Activated T-helper 1 cell treated with anti-CD3 and anti-CD28 coated beads, Interleukin-2, amount 50 U/mL, for 16 hours (primary cell): ENCODE measurements at regions not wholly inside any gene's neighbourhood (a gene's known extent, or its start where the extent isn't known, plus 50 kb on each side); places are given as distances from the start of the nearest gene placed in this dataset.
A peak's percentile ranks its signal among the peaks of the same experiment; 100 is the strongest.

ENCODE experiments used
- DNase-seq, 2 donors: peaks; one replicate each; pipeline ENCODE4 v3.0.0-alpha.2; 2020; ENCODE audit warnings: low read depth in 1 of 2, low spot score in 1 of 2

GRCh38 chr12:126726481-126727217 is 1540.3 kb upstream of the TMEM132C start:
- DNase-seq = no peak

- DNase-seq = no peak
Measured at GRCh38 chr12:126727218-126728075, 1539.5 kb upstream of the TMEM132C start.

GRCh38 chr12:126734296-126734695 is 1532.7 kb upstream of the TMEM132C start:
- no peak for DNase-seq

GRCh38 chr12:126734710-126735109 is 1532.3 kb upstream of the TMEM132C start:
- DNase-seq = no peak

GRCh38 chr12:126741536-126742240 is 1525.3 kb upstream of the TMEM132C start:
- DNase-seq = no peak

GRCh38 chr12:126742241-126742641 is 1524.7 kb upstream of the TMEM132C start:
- DNase-seq = no peak

GRCh38 chr12:126747530-126748149 is 1519.3 kb upstream of the TMEM132C start:
- DNase-seq = peak; percentile 17 to 27

GRCh38 chr12:126752021-126752420 is 1514.9 kb upstream of the TMEM132C start:
- no peak for DNase-seq

- no peak for DNase-seq
Measured at GRCh38 chr12:126757326-126757725, 1509.6 kb upstream of the TMEM132C start.

- no peak for DNase-seq
Measured at GRCh38 chr12:126760092-126760491, 1506.9 kb upstream of the TMEM132C start.

- DNase-seq = no peak
Measured at GRCh38 chr12:126761420-126761819, 1505.5 kb upstream of the TMEM132C start.

GRCh38 chr12:126762150-126762549 is 1504.8 kb upstream of the TMEM132C start:
- no peak for DNase-seq

GRCh38 chr12:126763359-126763758 is 1503.6 kb upstream of the TMEM132C start:
- no peak for DNase-seq

- DNase-seq = no peak
Measured at GRCh38 chr12:126767334-126767733, 1499.6 kb upstream of the TMEM132C start.

GRCh38 chr12:126768517-126768916 is 1498.5 kb upstream of the TMEM132C start:
- DNase-seq = no peak

- no peak for DNase-seq
Measured at GRCh38 chr12:126770188-126770587, 1496.8 kb upstream of the TMEM132C start.

- peak in 1 of 2 donors; percentile 17 for DNase-seq
Measured at GRCh38 chr12:126772171-126772864, 1494.7 kb upstream of the TMEM132C start.

GRCh38 chr12:126773012-126773411 is 1494.0 kb upstream of the TMEM132C start:
- no peak for DNase-seq

- no peak for DNase-seq
Measured at GRCh38 chr12:126773491-126773890, 1493.5 kb upstream of the TMEM132C start.

- no peak for DNase-seq
Measured at GRCh38 chr12:126776026-126776655, 1490.8 kb upstream of the TMEM132C start.
